Dendritic cell treated with granulocyte-macrophage colony-stimulating factor and Interleukin-4, amounts not matched to agents 40 ng/mL and 50 ng/mL, for 4 days (primary cell): ENCODE measurements at regions not wholly inside any gene's neighbourhood (a gene's known extent, or its start where the extent isn't known, plus 50 kb on each side); places are given as distances from the start of the nearest gene placed in this dataset.

Experiments used
- H3K27ac Mint-ChIP-seq: one replicate; pipeline ENCODE4 v1.8.0; 2022; ENCODE audit warnings: mild to moderate bottlenecking, mixed read lengths
- H3K27me3 Mint-ChIP-seq: one replicate; pipeline ENCODE4 v1.8.0; 2022; ENCODE audit warnings: mild to moderate bottlenecking, mixed read lengths
- H3K36me3 Mint-ChIP-seq: one replicate; pipeline ENCODE4 v1.8.0; 2022; ENCODE audit warnings: low read depth, mixed read lengths
- H3K4me1 Mint-ChIP-seq: one replicate; pipeline ENCODE4 v1.8.0; 2022; ENCODE audit warnings: low read depth, mixed read lengths
- H3K4me3 Mint-ChIP-seq: one replicate; pipeline ENCODE4 v1.8.0; 2022; ENCODE audit warnings: mild to moderate bottlenecking, moderate library complexity, mixed read lengths
- H3K9me3 Mint-ChIP-seq: one replicate; pipeline ENCODE4 v1.8.0; 2022; ENCODE audit warnings: mixed read lengths
- intact Hi-C: fragments of 100-400 bp; cut with micrococcal nuclease; formaldehyde crosslinking; loops from one replicate; pipeline ENCODE4 v1.15.0; 2022

GRCh38 chrX:69387567-69388487 is 116.3 kb upstream of the NALF2 start:
- Mint-ChIP-seq H3K4me1 (peaks cover 5% of the 10 kb centered on the region), H3K9me3 (no peaks in the 10 kb centered on the region), H3K27me3 (peaks cover 1% of the 10 kb centered on the region), H3K4me3 (no peak overlapping the region), H3K27ac (no peak overlapping the region), H3K36me3 (no peaks in the 10 kb centered on the region)
- intact Hi-C loops = loop anchor here (5.0 kb wide), 1 partner anchor 656 kb away; no protein-coding TSS in a partner anchor

GRCh38 chrX:69386681-69387080 is 117.4 kb upstream of the NALF2 start:
- intact Hi-C loops = loop anchor here (5.0 kb wide), 1 partner anchor 654 kb away; no protein-coding TSS in a partner anchor
- Mint-ChIP-seq H3K4me1 (peaks cover 5% of the 10 kb centered on the region), H3K27me3 (peaks cover 1% of the 10 kb centered on the region), H3K36me3 (no peaks in the 10 kb centered on the region), H3K9me3 (no peaks in the 10 kb centered on the region), H3K4me3 (no peak overlapping the region), H3K27ac (no peak overlapping the region)

GRCh38 chrX:69379412-69379811 is 124.7 kb upstream of the NALF2 start:
- Mint-ChIP-seq H3K36me3 (no peaks in the 10 kb centered on the region), H3K4me3 (no peak overlapping the region), H3K9me3 (peaks cover 9% of the 10 kb centered on the region), H3K27me3 (peaks cover 2% of the 10 kb centered on the region), H3K27ac (no peak overlapping the region), H3K4me1 (no peaks in the 10 kb centered on the region)
- intact Hi-C loops = no loop called here

- intact Hi-C loops = no loop called here
- no peak overlapping the region for H3K4me3 Mint-ChIP-seq
- H3K36me3 Mint-ChIP-seq = no peaks in the 10 kb centered on the region
- H3K4me1 Mint-ChIP-seq = no peaks in the 10 kb centered on the region
- H3K27me3 Mint-ChIP-seq = peaks cover 2% of the 10 kb centered on the region
- H3K27ac Mint-ChIP-seq = no peak overlapping the region
- peaks cover 9% of the 10 kb centered on the region for H3K9me3 Mint-ChIP-seq
Observed at GRCh38 chrX:69374569-69374968, 129.6 kb upstream of the NALF2 start.

- Mint-ChIP-seq H3K9me3 (peaks cover 9% of the 10 kb centered on the region), H3K27me3 (no peaks in the 10 kb centered on the region), H3K36me3 (no peaks in the 10 kb centered on the region), H3K4me1 (no peaks in the 10 kb centered on the region), H3K27ac (no peak overlapping the region), H3K4me3 (no peak overlapping the region)
- intact Hi-C loops = no loop called here
Observed at GRCh38 chrX:69372435-69372834, 131.7 kb upstream of the NALF2 start.

GRCh38 chrX:69371159-69371558 is 133.0 kb upstream of the NALF2 start:
- Mint-ChIP-seq H3K4me1 (no peaks in the 10 kb centered on the region), H3K4me3 (no peak overlapping the region), H3K9me3 (peaks cover 9% of the 10 kb centered on the region), H3K36me3 (no peaks in the 10 kb centered on the region), H3K27ac (no peak overlapping the region), H3K27me3 (no peaks in the 10 kb centered on the region)
- intact Hi-C loops = no loop called here

- H3K4me1 Mint-ChIP-seq = no peaks in the 10 kb centered on the region
- no peak overlapping the region for H3K27ac Mint-ChIP-seq
- no peaks in the 10 kb centered on the region for H3K27me3 Mint-ChIP-seq
- intact Hi-C loops = no loop called here
- H3K36me3 Mint-ChIP-seq = no peaks in the 10 kb centered on the region
- H3K9me3 Mint-ChIP-seq = no peaks in the 10 kb centered on the region
- no peak overlapping the region for H3K4me3 Mint-ChIP-seq
Observed at GRCh38 chrX:69369999-69370398, 134.1 kb upstream of the NALF2 start.

GRCh38 chrX:69366183-69366582 is 137.9 kb upstream of the NALF2 start:
- Mint-ChIP-seq H3K27me3 (no peaks in the 10 kb centered on the region), H3K9me3 (no peaks in the 10 kb centered on the region), H3K36me3 (no peaks in the 10 kb centered on the region), H3K4me1 (no peaks in the 10 kb centered on the region), H3K4me3 (no peak overlapping the region), H3K27ac (no peak overlapping the region)
- intact Hi-C loops = no loop called here

- no peaks in the 10 kb centered on the region for H3K9me3 Mint-ChIP-seq
- no peaks in the 10 kb centered on the region for H3K4me1 Mint-ChIP-seq
- intact Hi-C loops = no loop called here
- H3K27ac Mint-ChIP-seq = no peak overlapping the region
- H3K27me3 Mint-ChIP-seq = no peaks in the 10 kb centered on the region
- H3K36me3 Mint-ChIP-seq = no peaks in the 10 kb centered on the region
- H3K4me3 Mint-ChIP-seq = no peak overlapping the region
Observed at GRCh38 chrX:69365755-69366154, 138.4 kb upstream of the NALF2 start.

- no peak overlapping the region for H3K27ac Mint-ChIP-seq
- no peak overlapping the region for H3K4me3 Mint-ChIP-seq
- no peaks in the 10 kb centered on the region for H3K27me3 Mint-ChIP-seq
- intact Hi-C loops = no loop called here
- no peaks in the 10 kb centered on the region for H3K36me3 Mint-ChIP-seq
- H3K9me3 Mint-ChIP-seq = no peaks in the 10 kb centered on the region
- no peaks in the 10 kb centered on the region for H3K4me1 Mint-ChIP-seq
Observed at GRCh38 chrX:69365349-69365748, 138.8 kb upstream of the NALF2 start.

- no peaks in the 10 kb centered on the region for H3K4me1 Mint-ChIP-seq
- H3K9me3 Mint-ChIP-seq = no peaks in the 10 kb centered on the region
- no peaks in the 10 kb centered on the region for H3K36me3 Mint-ChIP-seq
- H3K27me3 Mint-ChIP-seq = no peaks in the 10 kb centered on the region
- intact Hi-C loops = no loop called here
- no peak overlapping the region for H3K4me3 Mint-ChIP-seq
- H3K27ac Mint-ChIP-seq = no peak overlapping the region
Observed at GRCh38 chrX:69362856-69363255, 141.3 kb upstream of the NALF2 start.

GRCh38 chrX:69362354-69362753 is 141.8 kb upstream of the NALF2 start:
- H3K4me3 Mint-ChIP-seq = no peak overlapping the region
- H3K9me3 Mint-ChIP-seq = no peaks in the 10 kb centered on the region
- no peak overlapping the region for H3K27ac Mint-ChIP-seq
- no peaks in the 10 kb centered on the region for H3K4me1 Mint-ChIP-seq
- no peaks in the 10 kb centered on the region for H3K36me3 Mint-ChIP-seq
- intact Hi-C loops = no loop called here
- H3K27me3 Mint-ChIP-seq = no peaks in the 10 kb centered on the region

GRCh38 chrX:69361311-69361845 is 142.7 kb upstream of the NALF2 start:
- Mint-ChIP-seq H3K27me3 (no peaks in the 10 kb centered on the region), H3K9me3 (no peaks in the 10 kb centered on the region), H3K4me3 (no peak overlapping the region), H3K27ac (no peak overlapping the region), H3K4me1 (no peaks in the 10 kb centered on the region), H3K36me3 (no peaks in the 10 kb centered on the region)
- intact Hi-C loops = no loop called here

GRCh38 chrX:69357317-69357716 is 146.8 kb upstream of the NALF2 start:
- Mint-ChIP-seq H3K36me3 (no peaks in the 10 kb centered on the region), H3K9me3 (peaks cover 15% of the 10 kb centered on the region), H3K4me3 (no peak overlapping the region), H3K4me1 (no peaks in the 10 kb centered on the region), H3K27me3 (no peaks in the 10 kb centered on the region), H3K27ac (no peak overlapping the region)
- intact Hi-C loops = no loop called here
